ENCODE measurements at regions not wholly inside any gene's neighbourhood (a gene's known extent, or its start where the extent isn't known, plus 50 kb on each side); places are given as distances from the start of the nearest gene placed in this dataset.

- TF ChIP-seq CTCF (IDR thresholded peaks at IDR 0.05 in 2 of 3, conservative IDR thresholded peaks at IDR 0.05 in 1 of 3; ENCODE audit: borderline replicate concordance in 1 of 3, insufficient read depth in 1 of 3, low read depth in 2 of 3, low read length in 2 of 3) (no peak), SP1 (IDR thresholded peaks at IDR 0.05; ENCODE audit: low read depth) (no peak), POLR2AphosphoS5 (IDR thresholded peaks at IDR 0.05; ENCODE audit: low read depth, low read length) (no peak), YY1 (IDR thresholded peaks at IDR 0.05; ENCODE audit: extremely low read depth, insufficient replicate concordance, low read depth, low read length) (no peak)
These were observed 94.2 kb upstream of the ALKAL2 start for GRCh38 chr2:381941-382727.

Measured in HCT116 (cell line).